Coronary artery (tissue), 2 donors: ENCODE measurements at regions not wholly inside any gene's neighbourhood (a gene's known extent, or its start where the extent isn't known, plus 50 kb on each side); places are given as distances from the start of the nearest gene placed in this dataset.

Source experiments
- DNase-seq: peaks from one replicate; pipeline ENCODE4 v3.0.0-alpha.2; 2017; ENCODE audit warnings: low spot score
- H3K27ac ChIP-seq, 2 donors: fragments of 200-600 bp; sonication (generic); one replicate each; pipeline ENCODE4 v1.5.1; 2016 to 2019
- H3K4me3 ChIP-seq: fragments of 200-600 bp; sonication (generic); 2 replicates; pipeline ENCODE4 v1.5.1; 2016; ENCODE audit warnings: mild to moderate bottlenecking, moderate library complexity
- TF ChIP-seq, protein P1 (sequence below): fragments of 200-600 bp; sonication (generic); IDR thresholded peaks from one replicate; pipeline ENCODE4 v1.5.1; 2019; ENCODE audit warnings: antibody characterized with exemption

GRCh38 chr2:88857951-88858411, 166.5 kb downstream of the RPIA start:
- Histone ChIP-seq H3K4me3 (no peak overlapping the region), H3K27ac (no peak overlapping the region)
- TF ChIP-seq, protein P1, sequence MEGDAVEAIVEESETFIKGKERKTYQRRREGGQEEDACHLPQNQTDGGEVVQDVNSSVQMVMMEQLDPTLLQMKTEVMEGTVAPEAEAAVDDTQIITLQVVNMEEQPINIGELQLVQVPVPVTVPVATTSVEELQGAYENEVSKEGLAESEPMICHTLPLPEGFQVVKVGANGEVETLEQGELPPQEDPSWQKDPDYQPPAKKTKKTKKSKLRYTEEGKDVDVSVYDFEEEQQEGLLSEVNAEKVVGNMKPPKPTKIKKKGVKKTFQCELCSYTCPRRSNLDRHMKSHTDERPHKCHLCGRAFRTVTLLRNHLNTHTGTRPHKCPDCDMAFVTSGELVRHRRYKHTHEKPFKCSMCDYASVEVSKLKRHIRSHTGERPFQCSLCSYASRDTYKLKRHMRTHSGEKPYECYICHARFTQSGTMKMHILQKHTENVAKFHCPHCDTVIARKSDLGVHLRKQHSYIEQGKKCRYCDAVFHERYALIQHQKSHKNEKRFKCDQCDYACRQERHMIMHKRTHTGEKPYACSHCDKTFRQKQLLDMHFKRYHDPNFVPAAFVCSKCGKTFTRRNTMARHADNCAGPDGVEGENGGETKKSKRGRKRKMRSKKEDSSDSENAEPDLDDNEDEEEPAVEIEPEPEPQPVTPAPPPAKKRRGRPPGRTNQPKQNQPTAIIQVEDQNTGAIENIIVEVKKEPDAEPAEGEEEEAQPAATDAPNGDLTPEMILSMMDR = no peak
- no peak for DNase-seq

- TF ChIP-seq, protein P1 = no peak
- H3K27ac ChIP-seq = no peak overlapping the region
- no peak for DNase-seq
- no peak overlapping the region for H3K4me3 ChIP-seq
These were observed 168.0 kb downstream of the RPIA start for GRCh38 chr2:88859461-88859860.

GRCh38 chr2:88860421-88861075, 169.1 kb downstream of the RPIA start:
- no peak overlapping the region for H3K4me3 ChIP-seq
- TF ChIP-seq, protein P1 = no peak

GRCh38 chr2:88865801-88866371, 174.4 kb downstream of the RPIA start:
- no peak for DNase-seq
- Histone ChIP-seq H3K4me3 (no peak overlapping the region), H3K27ac (no peak overlapping the region)
- TF ChIP-seq, protein P1 = no peak

More at GRCh38 chr2:88860421-88861075, 169.1 kb downstream of the RPIA start:
- DNase-seq = no peak
- no peak overlapping the region for H3K27ac ChIP-seq

DNA sequence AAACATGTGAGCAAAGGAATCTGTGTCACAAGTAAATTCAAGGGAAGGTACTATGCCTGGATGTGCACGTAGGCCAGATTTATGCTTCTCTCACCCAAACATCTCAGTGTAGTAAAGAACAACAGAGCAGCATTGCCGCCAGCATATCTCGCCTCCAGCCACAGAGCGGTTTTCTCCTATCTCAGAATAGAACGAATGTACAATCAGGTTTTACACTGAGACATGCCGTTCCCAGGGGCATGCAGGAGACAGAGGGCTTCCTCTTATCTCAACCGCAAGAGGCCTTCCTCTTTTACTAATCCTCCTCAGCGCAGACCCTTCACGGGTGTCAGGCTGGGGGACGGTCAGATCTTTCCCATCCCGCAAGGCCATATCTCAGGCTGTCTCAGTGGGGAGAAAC, 175.3 kb downstream of the RPIA start:
- Histone ChIP-seq H3K27ac (no peak overlapping the region), H3K4me3 (no peak overlapping the region)
- no peak for DNase-seq
- TF ChIP-seq, protein P1 = no peak

GRCh38 chr2:88868861-88869260, 177.4 kb downstream of the RPIA start:
- DNase-seq = no peak
- H3K4me3 ChIP-seq = no peak overlapping the region
- H3K27ac ChIP-seq = no peak overlapping the region
- TF ChIP-seq, protein P1 = no peak

DNA sequence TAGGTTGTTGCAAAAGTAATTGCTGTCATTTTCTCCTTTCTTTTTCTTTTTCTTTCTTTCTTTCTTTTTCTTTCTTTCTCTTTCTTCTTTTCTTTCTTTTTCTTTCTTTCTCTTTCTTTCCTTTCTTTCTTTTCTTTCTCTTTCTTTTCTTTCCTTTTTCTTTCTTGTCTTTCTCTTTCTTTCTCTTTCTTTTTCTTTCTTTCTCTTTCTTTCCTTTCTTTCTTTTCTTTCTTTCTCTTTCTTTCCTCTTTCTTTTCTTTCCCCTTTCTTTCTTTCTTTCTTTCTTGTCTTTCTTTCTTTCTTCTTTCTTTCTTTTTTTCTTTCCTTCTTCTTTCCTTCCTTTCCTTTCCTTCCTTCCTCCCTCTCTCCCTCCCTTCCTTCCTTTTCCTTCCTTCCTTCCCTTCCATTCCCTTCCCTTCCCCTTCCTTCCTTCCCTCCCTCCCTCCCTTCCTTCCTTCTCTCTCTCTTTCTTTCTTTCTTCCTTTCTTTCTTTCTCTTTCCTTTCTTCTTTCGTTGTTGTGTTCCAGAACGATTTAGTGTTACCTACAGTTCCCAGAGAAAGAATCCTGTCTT, 178.9 kb downstream of the RPIA start:
- DNase-seq = no peak
- no peak overlapping the region for H3K4me3 ChIP-seq
- H3K27ac ChIP-seq = no peak overlapping the region
- TF ChIP-seq, protein P1 = no peak
